ENCODE measurements at regions not wholly inside any gene's neighbourhood (a gene's known extent, or its start where the extent isn't known, plus 50 kb on each side); places are given as distances from the start of the nearest gene placed in this dataset.

DNA sequence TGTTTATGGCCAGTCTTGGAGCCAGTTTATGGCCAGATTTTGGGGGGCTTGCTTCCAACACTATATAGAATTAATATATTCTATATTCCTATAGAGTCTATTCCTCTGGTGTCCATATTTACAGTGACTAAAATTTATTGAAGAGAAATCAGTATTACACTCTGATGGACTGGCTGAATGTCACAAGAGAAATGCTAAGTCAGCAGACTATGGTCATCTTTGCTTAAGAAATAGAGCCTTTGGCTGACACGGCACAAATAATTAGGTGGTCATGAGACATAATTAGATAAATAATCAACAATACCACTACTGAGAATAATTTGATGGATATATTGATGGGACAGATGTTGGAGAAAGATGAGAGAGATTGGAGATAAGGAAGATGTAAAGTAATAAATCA is 272.9 kb downstream of the SLITRK5 start:
- intact Hi-C loops (cut with DNase I): no loop called here
- no peaks in the 10 kb centered on the region for H3K9me3 ChIP-seq
- WGBS, 2 donors: 92 to 94% methylated on average over 1 of the region's 1 CpG
- H3K36me3 ChIP-seq: no peaks in the 10 kb centered on the region
- TF ChIP-seq EP300 (IDR thresholded peaks at IDR 0.05) (no peak), POLR2AphosphoS5 (IDR thresholded peaks at IDR 0.05) (no peak), POLR2A (IDR thresholded peaks at IDR 0.05) (no peak)
- TF ChIP-seq, protein P1, sequence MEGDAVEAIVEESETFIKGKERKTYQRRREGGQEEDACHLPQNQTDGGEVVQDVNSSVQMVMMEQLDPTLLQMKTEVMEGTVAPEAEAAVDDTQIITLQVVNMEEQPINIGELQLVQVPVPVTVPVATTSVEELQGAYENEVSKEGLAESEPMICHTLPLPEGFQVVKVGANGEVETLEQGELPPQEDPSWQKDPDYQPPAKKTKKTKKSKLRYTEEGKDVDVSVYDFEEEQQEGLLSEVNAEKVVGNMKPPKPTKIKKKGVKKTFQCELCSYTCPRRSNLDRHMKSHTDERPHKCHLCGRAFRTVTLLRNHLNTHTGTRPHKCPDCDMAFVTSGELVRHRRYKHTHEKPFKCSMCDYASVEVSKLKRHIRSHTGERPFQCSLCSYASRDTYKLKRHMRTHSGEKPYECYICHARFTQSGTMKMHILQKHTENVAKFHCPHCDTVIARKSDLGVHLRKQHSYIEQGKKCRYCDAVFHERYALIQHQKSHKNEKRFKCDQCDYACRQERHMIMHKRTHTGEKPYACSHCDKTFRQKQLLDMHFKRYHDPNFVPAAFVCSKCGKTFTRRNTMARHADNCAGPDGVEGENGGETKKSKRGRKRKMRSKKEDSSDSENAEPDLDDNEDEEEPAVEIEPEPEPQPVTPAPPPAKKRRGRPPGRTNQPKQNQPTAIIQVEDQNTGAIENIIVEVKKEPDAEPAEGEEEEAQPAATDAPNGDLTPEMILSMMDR (IDR thresholded peaks at IDR 0.05): no peak
- H3K4me1 ChIP-seq: no peaks in the 10 kb centered on the region
- H3K4me3 ChIP-seq: no peak overlapping the region
- no peaks in the 10 kb centered on the region for H3K27me3 ChIP-seq
- no peak overlapping the region for H3K27ac ChIP-seq
- no peak for DNase-seq

DNA sequence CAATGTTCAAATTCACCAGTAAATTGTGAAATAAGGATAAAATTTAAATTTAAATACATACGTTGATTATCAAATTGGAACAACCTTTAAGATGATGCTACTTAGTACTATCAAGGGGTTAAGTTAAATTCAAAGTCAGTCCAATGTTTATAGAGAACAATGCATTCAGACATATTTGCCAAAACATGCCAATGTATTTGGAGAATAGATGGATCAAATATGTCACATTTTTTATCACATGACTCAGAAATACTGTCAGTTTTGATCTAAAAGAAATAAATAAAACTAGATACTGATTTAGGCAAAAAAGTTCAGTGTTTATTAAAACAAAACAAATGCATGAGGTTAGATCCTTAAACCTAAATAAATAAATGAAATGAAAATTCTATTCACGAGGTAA is 281.2 kb downstream of the SLITRK5 start:
- Histone ChIP-seq H3K27ac (no peak overlapping the region), H3K4me1 (no peaks in the 10 kb centered on the region), H3K4me3 (no peak overlapping the region), H3K9me3 (no peaks in the 10 kb centered on the region), H3K27me3 (no peaks in the 10 kb centered on the region), H3K36me3 (no peaks in the 10 kb centered on the region)
- WGBS, 2 donors: 69 to 80% methylated on average over 2 of the region's 2 CpGs
- no peak for DNase-seq
- TF ChIP-seq POLR2AphosphoS5 (IDR thresholded peaks at IDR 0.05) (no peak), POLR2A (IDR thresholded peaks at IDR 0.05) (no peak), EP300 (IDR thresholded peaks at IDR 0.05) (no peak)
- TF ChIP-seq, protein P1 (IDR thresholded peaks at IDR 0.05): no peak
- intact Hi-C loops (cut with DNase I): no loop called here

DNA sequence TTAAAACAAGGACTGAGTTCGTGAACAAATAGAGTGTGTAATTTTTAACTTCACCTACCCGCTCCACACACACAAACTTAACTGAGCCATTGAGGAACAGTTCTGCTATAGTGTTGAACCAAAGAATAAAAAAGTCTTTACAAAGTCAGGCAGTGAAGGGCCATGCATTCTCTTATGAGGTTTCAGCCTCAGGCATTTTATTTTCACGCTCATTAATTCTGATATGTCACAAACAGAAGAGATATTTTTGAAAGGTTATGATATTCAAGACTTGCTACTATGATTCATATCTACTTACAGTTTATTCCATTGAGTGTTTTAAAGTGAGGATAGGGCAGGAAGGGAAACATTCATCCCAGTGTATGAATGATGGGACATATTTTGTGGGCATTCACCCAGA is 282.2 kb downstream of the SLITRK5 start:
- intact Hi-C loops (cut with DNase I): no loop called here
- H3K36me3 ChIP-seq: no peaks in the 10 kb centered on the region

DNA sequence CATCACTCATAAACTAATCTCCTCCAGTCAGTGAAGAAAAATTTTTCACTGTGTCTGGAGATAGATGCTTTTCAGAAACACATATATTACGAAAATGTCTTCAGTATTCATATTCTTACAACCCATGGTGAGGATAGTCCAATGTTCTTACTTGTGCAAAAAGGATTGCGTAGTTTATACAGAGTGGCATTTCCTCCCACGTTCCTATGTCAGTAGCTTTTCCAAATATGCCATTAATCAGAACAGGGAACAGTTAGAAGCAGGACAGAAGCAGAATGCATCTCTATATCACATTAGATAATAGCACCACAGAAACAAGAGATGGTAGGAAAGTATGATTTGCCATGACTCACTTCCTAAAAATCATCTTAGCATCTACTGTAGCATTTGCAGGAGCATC is 282.9 kb downstream of the SLITRK5 start:
- intact Hi-C loops (cut with DNase I): no loop called here
- Histone ChIP-seq H3K27me3 (no peaks in the 10 kb centered on the region), H3K9me3 (no peaks in the 10 kb centered on the region), H3K36me3 (no peaks in the 10 kb centered on the region), H3K4me1 (no peaks in the 10 kb centered on the region), H3K4me3 (no peak overlapping the region), H3K27ac (no peak overlapping the region)
- DNase-seq: no peak
- 64 to 72% methylated on average over 3 of the region's 3 CpGs for WGBS, 2 donors
- no peak for TF ChIP-seq EP300 (IDR thresholded peaks at IDR 0.05)
- TF ChIP-seq POLR2AphosphoS5 (IDR thresholded peaks at IDR 0.05): no peak
- TF ChIP-seq POLR2A (IDR thresholded peaks at IDR 0.05): no peak
- TF ChIP-seq, protein P1 (IDR thresholded peaks at IDR 0.05): no peak

More for the DNA sequence above, 282.2 kb downstream of the SLITRK5 start:
- H3K4me1 ChIP-seq: no peaks in the 10 kb centered on the region
- DNase-seq: no peak
- 67 to 78% methylated on average over 3 of the region's 3 CpGs for WGBS, 2 donors
- H3K27me3 ChIP-seq: no peaks in the 10 kb centered on the region
- TF ChIP-seq EP300 (IDR thresholded peaks at IDR 0.05) (no peak), POLR2A (IDR thresholded peaks at IDR 0.05) (no peak), POLR2AphosphoS5 (IDR thresholded peaks at IDR 0.05) (no peak)
- TF ChIP-seq, protein P1 (IDR thresholded peaks at IDR 0.05): no peak
- H3K9me3 ChIP-seq: no peaks in the 10 kb centered on the region
- no peak overlapping the region for H3K27ac ChIP-seq
- H3K4me3 ChIP-seq: no peak overlapping the region

DNA sequence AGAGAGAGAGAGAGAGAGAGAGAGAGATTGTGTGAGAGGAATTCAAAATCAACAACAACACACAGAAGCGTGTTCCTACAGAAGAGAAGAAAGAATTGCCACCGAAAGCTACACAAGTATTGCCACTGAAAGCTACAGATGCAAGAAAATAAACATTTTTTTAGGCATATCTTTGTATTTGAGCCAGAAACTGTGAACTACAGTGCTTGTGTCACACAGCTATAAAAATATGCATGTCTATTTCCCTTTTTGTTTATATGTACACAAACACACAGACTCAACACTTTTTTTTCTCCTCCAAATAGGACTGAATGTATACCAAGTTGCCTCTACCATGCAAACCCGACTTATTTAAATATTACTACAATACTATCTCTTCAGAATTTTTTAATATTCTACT is 290.4 kb downstream of the SLITRK5 start:
- H3K9me3 ChIP-seq: no peaks in the 10 kb centered on the region
- no peaks in the 10 kb centered on the region for H3K4me1 ChIP-seq
- H3K27me3 ChIP-seq: no peaks in the 10 kb centered on the region
- WGBS, 2 donors: 82 to 85% methylated on average over 3 of the region's 3 CpGs
- no peak overlapping the region for H3K27ac ChIP-seq
- TF ChIP-seq POLR2AphosphoS5 (IDR thresholded peaks at IDR 0.05) (no peak), EP300 (IDR thresholded peaks at IDR 0.05) (no peak), POLR2A (IDR thresholded peaks at IDR 0.05) (no peak)
- TF ChIP-seq, protein P1 (IDR thresholded peaks at IDR 0.05): no peak
- intact Hi-C loops (cut with DNase I): no loop called here
- no peak overlapping the region for H3K4me3 ChIP-seq
- H3K36me3 ChIP-seq: no peaks in the 10 kb centered on the region
- DNase-seq: no peak

Measured in sigmoid colon (tissue), 6 donors.